Stimulated activated naive CD8-positive, alpha-beta T cell treated with anti-CD3 and anti-CD28 coated beads, Interleukin-15, Interleukin-2, amounts not matched to agents 100 U/mL and 50 U/mL, for 24 hours (primary cell): ENCODE measurements at regions not wholly inside any gene's neighbourhood (a gene's known extent, or its start where the extent isn't known, plus 50 kb on each side); places are given as distances from the start of the nearest gene placed in this dataset.

ENCODE experiments used
- ATAC-seq: fragments of 150-1000 bp; cut with Tn5 transposase; one replicate; pipeline ENCODE4 v1.10.0; 2021
- DNase-seq: peaks from one replicate; pipeline ENCODE4 v3.0.0; 2021

DNA sequence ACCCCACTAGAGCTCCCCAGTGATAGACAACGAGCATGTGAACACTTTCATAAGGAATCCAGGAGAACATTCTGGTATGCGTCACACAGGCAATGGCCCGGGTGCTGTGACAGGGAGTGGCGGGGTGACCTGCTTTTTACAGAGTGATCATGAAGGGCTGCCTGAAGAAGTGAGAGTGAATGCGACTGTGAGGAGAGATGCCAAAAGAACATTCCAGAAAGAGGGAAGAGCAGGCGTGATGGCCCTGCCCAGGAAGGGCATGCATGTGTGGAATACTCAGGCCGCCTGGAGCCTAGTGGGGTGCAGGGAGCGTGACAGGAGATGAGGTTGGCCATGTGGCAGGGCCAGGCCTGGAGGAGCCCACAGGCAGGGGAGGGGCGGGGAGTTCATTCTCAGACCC is 53.8 kb downstream of the FZD10 start:
- no peak for ATAC-seq

DNA sequence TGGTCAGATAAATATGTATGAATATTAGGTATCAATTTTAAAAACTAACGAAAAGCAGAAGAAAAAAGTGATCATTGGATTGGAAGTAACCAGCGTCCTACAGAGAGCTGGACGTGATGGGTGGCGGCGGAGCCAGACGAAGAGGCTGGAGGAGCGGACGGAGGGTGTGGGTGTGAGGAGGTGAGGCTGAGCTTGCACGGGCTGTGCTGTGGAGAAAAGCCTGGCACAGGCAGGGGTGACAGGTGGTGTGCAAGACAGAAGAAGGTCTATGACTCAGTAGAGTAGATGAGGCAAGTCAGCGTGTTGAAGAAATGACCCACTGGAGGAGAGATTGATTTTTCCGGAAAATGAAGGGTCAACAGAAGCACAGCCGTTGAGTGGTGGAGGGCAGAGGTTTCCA is 56.4 kb downstream of the FZD10 start:
- DNase-seq = no peak

More for the DNA sequence above, 53.8 kb downstream of the FZD10 start:
- DNase-seq = no peak

DNA sequence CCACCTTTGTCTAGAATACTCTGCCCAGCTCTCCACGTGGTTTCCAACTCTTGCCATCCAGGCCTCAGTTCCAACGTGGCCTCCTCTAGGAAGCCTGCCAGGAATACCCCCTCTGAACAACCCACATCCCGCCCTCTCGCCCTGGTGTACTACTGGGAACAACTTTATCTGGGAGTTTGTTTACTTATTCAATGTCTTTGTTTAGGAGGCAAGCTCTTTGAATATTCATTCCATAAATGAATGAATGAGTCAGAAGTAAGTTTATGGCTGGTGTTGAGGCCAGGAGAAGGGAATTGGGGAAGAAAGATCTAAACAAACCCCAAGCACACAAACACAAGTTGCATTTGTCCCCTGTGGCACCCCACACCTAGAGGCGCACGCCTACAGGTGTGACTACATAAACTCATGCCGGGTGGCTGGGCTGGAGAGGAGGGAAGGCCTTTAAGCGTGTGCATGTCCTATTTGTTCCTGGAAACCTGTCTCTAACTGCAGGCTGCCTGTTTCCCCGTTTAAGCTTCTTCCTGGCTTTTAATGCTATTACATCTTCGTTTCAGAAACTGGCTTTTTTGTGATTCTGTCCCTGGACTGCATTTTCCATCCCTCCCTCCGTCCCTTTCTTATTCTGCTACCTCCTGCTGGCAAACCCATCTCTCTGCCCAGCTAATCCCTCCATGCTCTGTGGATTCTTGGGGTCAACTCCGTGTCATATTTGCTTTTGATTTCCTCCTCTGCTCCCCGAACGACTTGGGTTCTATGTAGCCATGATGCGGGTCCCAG is 57.9 kb downstream of the FZD10 start:
- DNase-seq (no peak), ATAC-seq (no peak)

More for the DNA sequence above, 56.4 kb downstream of the FZD10 start:
- no peak for ATAC-seq

DNA sequence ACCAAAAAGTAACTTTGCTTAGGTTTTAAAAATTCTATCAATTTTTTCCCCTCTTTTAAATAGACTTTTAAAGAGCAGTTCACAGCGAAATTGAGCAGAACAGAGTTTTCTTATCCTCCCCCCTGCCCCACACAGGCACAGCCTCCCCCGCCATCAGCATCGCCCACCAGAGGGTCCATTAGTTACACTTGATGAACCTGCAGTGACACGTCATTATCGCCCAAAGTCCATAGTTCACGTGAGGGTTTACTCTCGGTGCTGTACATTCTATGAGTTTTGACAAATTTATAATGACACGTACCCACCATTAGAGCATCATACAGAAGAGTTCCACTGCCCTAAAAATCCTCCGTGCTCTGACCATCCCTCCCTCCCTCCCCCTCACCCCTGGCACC is 58.4 kb downstream of the FZD10 start:
- DNase-seq (no peak), ATAC-seq (no peak)

DNA sequence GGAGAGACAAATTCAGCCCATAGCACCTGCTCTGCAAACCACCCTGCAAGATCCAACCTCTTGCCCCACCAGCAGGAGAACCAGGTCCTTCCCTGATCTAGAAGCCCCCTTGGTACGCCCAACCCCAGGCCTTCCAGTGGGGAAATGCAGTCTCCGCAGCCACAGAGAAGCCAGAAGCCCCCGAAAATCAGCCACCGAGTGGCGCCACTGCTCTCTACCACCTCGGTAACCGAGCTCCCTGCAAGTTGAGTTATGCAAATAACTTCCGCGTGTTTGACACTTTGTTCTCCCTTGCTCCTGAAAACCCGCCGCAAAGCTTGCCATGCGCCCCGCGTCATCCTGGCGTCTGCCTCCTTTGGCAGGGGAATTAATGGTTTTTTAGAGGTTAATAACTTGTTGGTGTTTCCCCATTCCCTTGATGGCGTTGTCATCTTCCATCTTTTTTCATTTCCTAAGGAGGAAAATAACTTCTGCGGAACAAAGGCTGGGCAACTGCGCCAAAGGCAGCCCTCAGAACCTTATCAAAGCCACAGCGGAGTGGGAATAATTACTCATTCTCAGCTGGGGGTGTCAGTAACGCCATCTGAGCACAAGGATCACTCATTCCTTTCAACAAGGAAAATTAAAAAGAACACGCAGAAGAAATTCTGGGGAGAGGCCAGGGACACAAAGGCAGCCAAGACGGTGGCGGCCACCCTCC is 60.4 kb downstream of the FZD10 start:
- DNase-seq = no peak
- no peak for ATAC-seq

DNA sequence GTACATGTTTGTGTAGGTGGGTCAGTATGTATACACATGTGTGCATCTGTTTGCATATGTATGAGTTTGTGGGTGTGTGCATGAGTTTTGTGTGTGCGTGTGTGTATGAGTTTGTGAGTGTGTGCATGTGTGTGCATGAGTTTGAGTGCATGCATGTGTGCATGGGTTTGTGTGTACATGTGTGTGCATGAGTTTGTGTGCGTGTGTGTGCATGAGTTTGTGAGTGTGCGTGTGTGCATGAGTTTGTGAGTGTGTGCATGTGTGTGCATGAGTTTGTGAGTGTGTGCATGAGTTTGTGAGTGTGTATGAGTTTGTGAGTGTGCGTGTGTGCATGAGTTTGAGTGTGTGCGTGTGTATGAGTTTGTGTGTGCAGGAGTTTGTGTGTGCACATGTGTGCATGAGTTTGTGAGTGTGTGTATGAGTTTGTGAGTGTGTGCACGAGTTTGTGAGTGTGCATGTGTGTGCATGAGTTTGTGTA is 61.5 kb downstream of the FZD10 start:
- ATAC-seq (no peak), DNase-seq (no peak)

DNA sequence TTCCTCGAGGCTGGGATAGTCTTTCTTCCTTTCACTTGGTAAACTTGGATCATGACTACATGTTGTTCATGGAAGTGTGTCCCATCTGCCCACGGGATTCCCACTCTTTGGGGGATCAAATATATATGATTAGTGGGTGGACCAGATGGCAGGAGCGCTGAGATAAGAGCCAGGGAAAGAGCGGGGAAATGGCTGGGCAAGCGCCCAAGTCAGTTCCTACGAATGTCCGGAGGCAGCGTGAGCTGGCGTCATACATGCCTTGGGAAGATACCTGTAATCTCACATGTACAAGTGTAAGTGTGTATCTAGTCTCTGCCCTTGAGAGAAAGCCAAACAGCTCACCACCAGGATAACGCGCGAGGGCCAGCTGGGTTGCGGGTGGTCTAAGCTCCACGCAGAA is 62.3 kb downstream of the FZD10 start:
- ATAC-seq (no peak), DNase-seq (no peak)

DNA sequence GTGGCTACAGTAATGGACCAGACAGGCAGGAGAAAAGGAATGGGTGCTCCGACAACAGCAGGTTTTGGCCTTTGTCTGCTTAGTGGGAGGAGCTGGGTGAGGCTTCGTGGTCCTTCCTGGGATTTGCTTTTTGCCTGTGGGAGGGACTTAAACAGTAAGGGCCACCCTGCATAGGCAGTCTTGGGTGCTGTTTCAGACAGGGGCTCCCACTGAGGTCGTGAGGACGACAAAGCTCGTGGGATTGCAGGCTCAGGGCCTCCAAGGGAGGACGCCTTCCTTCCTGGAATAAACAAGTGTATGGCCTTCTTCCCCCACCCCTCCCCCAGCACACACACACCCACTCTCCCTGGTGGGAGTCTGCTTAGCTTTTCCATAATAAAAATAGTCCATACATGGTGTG is 63.1 kb downstream of the FZD10 start:
- DNase-seq (no peak), ATAC-seq (no peak)

DNA sequence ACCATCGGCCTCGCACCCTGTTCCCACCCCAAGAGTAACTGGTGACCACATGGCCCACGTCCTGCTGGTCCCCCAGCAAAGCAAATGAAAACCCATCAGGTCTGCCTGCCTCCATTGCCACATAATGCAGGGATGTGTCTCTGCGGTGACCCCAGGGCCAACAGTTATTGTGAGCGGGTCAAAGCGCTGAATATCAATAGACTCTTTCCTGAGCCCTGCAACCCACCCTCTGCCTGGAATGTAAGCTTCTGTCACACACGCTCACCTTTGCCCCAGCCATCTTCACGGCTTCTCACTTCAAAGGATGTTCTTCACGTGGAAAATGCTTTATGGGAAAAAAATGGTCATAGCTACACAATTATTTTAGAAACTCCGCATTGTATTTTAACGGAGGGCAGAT is 63.9 kb downstream of the FZD10 start:
- ATAC-seq = no peak
- DNase-seq = no peak

DNA sequence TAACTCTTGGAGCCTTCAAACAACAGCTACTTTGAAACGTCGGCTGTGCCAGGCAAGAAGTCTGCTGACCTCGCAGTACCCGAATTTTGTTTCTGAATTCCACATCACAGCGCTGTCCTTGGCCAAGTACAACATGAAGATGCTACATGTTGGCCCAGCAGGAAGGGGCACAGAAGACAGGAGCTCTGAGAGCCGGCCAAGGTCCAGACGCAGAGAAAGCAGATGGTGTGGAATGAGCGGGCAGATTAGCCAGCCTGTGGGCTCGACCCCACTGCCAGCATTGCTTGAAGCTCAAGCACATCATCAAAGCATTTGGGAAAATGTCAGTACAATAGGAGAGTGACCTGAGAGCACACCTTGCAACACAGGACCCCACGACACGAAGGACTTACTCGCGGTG is 64.5 kb downstream of the FZD10 start:
- no peak for DNase-seq
- no peak for ATAC-seq

DNA sequence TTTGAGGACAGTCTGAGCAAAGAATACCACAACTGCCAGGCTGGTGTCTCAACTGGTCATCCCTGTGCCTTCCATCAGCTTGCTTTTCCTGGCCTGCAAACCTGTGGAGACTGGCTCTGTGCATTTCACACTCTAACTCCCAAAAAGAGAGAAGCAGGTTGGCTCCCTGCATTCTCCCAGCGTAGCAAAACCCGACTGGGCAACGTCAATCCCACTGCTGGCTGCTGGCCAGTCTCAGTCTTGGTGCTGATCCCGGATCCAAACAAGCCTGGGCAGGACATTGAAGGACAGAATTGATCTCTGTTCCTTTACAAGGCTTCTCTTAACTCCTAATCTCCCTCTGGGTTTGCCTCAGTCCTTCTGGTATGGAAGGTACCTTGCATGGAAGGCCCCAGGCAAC is 65.4 kb downstream of the FZD10 start:
- no peak for DNase-seq
- no peak for ATAC-seq

DNA sequence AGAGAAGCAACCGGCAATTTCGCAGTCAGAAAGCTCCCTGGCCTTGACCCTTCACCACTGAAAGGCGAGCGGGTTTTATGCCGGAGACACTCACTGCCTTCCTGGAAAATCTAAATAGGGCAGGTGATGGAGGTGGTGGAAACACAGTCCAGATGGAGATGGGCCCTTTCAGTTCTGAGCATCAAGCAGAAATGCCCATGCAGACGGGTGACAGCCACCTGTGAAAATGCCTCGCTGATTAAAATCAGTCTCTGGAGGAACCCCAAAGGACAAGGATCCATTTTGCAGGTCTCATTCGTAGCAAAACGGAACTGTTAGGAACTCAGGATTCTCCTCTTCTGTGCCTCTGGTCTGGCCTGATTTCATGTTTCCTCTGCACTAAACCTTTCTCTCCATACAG is 74.2 kb downstream of the FZD10 start:
- DNase-seq (no peak), ATAC-seq (no peak)

DNA sequence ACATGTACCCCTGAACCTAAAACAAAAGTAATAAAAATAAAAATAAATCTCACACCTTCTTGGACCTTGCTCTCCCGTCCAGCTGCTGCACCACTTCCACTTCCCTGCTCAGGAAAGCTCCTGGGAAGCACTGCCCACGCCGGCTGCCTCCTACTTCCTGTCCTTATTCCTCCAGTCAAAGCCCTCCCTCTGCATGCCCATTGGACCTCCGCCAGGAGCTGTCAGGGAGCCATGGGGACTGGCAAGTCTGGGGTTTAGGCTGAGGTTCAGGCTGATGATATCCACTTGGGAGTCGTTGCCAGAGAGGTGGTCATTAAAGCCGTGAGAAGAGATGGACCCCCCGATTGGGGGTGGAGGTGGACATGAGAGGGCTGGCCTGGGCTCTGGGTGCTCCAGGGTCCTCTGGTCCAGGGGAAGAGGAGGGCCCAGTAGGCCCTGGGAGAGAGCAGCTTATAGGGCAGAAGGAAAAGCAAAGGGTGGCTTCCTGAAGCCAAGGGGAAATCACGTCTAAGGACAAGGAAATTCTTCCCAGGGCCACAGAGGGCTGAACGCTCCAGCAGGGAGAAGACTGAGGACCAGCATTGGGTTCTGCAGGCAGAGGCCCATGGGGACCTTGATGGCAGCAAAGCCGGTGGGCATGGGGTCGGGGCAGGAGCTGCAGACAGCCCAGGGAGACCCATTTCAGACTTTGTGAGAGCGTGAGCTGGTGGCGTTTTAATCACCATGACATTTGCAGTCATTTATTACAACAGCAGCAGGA is 78.7 kb downstream of the FZD10 start:
- no peak for DNase-seq
- ATAC-seq = no peak

DNA sequence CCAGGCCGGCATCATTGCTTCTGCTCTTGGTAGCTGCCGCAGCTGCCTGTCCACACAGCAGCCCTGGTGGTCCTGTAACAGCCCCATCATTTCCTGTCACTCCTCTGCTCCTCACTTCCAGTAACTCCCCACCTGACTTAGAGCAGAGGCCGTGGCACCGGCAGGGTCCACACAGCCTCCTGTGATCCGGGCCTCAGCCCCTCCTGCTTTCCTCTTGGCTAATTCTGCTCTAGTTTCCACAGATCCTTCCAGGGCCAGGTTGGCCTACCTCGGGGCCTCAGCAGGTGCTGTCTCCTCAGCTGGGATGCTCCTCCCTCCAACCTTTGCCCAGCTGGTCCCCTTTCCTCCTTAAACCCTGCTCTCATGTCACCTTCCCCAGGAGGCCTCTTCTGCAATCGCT is 80.2 kb downstream of the FZD10 start:
- no peak for ATAC-seq
- no peak for DNase-seq

DNA sequence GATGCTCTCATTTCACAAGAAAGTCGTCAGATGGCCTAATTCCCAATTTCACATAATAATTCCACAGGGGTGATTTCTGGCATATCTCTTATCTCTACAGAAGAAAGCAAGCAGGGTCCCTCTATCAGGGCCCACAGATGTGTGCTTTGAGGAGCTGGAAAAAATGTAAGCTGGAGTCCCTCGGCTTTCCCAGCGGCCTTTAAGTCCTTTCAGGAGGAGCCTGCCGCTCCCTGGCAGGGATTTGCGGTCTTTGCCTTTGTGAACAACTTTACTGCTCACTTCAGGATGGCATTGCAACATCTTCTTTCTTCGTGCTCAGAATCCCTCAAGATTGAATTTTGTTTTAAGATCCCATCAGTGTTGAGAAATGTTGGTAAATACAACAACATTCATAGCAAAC is 83.0 kb downstream of the FZD10 start:
- DNase-seq (no peak), ATAC-seq (no peak)

DNA sequence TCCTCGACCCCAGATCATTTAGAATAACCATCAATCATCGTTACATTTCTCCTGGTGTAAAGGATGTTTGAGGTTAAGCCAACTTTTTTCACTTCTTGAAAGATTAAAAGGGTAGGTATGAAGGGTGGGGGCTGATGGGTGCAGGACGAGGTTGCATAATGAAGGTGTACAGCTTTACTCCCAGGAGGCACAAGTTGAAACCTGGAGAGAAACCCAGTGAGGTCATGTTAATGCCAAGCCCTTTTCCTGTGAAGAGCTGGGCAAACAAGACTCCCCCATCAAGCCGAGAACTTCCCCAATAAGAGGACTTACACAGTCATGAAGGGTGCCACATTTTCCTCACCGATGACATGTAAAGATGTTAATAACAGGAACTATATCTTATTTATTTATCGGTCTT is 84.3 kb downstream of the FZD10 start:
- no peak for ATAC-seq
- no peak for DNase-seq

DNA sequence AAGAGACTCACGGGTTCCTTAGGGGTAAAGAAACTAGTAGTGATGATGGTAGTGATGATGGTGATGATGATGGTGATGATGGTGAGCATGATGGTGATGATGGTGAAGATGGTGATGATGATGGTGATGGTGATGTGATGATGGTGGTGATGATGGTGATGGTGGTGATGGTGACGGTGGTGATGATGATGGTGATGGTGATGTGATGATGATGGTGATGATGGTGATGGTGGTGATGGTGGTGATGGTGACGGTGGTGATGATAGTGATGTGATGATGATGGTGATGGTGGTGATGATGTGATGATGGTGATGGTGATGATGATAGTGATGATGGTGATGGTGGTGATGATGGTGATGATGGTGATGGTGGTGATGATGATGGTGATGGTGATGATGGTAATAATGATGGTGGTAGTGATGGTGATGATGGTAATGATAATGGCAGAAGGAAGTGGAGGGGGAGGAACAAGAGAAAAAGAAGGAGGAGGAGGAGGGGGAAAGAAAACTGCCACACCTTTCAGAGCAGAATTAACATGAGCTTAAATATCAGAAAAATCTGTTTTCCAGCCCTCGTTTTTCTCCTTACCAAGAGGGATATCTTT is 85.5 kb downstream of the FZD10 start:
- ATAC-seq = no peak
- no peak for DNase-seq

DNA sequence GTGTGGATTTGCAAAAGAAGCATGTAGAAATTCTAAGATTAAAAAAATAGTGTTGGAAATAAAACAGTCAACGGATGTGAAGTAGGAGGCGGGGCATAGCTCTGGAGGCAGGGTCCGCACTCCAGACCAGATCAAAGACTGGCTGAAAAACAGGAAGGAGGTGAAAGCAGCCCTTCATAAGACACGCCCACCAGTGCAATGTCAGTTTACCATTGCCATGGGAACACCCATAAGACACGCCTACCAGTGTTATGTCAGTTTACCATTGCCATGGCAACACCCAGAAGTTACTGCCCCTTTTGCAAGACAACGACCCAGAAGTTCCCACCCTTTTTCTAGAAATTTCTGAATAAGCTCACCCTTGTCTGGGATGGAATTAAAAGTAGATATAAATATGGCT is 87.1 kb downstream of the FZD10 start:
- DNase-seq (no peak), ATAC-seq (no peak)

DNA sequence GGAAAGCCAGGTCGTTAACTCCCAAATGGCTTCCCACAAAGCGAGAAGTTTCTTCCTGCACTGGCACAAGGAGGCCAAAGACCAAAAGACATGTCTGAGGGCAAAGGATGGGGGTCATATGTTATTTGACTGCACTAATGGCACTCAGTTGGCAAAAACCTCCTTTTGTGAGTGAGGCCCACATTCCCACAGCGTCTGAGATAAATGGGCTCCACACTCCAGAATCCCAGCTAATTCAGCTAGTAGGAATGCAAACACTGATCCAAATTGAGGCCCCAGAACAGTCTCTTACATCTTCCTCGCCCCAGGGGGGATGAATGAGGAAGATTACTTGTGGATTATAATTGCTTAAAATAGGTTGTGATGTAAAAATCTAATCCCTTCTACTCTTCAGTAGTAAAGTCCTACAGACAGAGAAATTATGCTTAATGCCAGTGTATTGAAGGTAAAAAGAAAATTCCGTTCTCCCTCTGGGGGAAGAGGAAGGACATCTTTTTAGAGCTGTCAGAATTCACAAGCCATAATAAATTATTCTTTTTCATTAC is 86.4 kb upstream of the PIWIL1 start:
- DNase-seq = no peak
- no peak for ATAC-seq

DNA sequence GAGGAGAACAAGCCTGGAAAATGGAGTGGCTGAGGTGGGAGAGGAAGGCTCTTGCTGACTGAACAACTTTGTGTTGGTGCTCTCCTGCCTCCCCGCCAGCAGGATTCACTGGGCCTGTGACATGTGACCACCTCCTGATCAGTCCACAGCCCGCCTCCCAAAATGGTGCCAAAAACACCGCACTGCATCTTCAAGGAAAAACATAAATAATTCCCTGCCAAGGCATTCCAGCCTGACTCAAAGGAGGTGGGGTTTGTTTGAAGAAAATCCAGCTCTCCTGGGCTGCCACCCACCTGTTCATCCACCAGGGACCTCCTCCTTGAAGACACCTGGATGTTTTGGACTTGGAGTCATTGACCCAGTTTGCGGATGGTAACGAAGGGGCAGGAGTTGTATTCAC is 83.8 kb upstream of the PIWIL1 start:
- ATAC-seq = no peak
- DNase-seq = no peak

DNA sequence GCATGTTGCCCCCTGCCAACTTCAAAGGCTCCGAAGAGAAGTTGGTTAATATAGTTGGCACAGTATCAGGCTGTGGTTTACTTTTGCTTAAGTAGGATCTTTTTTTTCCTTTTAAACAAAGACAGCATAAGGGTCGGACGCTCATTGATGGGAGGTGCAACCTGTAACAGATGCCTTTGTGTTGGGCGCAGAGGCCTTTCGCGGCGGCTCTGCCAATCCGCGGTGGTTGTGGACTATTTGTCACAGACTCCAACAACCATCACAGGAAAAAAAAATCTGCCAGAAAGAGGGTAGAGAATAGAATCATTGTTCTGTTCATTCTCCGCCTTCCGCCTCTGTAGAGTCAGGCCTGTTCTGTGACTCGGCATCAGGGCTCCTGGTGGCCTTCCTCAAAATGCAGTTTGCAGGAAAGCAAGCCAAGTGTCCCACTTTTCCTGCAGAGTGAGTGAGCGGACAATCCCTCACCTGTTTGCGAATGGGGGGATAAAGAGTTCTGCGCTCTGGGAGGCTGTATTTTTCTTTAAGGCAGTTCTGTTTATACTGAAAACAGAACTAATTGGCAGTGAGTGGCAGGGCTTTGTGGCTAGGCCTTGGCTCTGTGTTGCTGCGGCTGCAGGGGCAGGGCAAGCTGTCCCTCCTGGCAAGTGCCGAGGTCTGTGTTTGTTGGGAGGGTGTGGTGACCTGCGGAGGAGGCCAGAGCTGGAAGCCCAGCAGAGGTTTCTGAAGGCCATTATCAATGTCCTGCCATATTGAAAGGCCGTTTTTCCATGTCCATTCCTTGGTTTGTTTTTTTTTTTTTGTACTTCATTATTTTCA is 83.0 kb upstream of the PIWIL1 start:
- ATAC-seq = no peak
- DNase-seq = no peak

DNA sequence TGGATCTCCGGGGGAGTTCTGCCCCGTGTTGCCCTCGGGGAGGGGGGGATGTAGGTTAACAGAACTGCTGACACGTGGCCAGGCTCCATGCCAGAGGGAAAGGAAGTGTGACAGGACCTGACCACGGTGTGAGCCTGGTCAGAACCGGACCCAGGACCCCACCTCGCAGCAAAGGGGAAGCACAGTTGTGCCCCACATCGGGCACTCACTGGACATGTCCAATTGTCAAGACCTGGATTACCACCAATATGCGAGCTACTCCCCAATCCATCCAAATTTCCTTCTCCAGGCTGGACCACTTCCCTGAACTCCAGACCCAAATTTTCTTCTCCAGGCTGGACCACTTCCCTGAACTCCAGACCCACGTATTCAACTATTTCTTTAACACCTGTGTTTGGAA is 78.8 kb upstream of the PIWIL1 start:
- no peak for DNase-seq
- no peak for ATAC-seq
